Activated CD8-positive, alpha-beta memory T cell treated with anti-CD3 and anti-CD28 coated beads for 24 hours (primary cell): ENCODE measurements at regions not wholly inside any gene's neighbourhood (a gene's known extent, or its start where the extent isn't known, plus 50 kb on each side); places are given as distances from the start of the nearest gene placed in this dataset.
"Not testable (repeated sequence)": the region's sequence is repeated elsewhere in the genome, so short reads cannot be mapped to it uniquely, and the experiment has no call there.

Experiments used
- DNase-seq: peaks from one replicate; pipeline ENCODE4 v3.0.0-alpha.2; 2020

- DNase-seq, result no peak
Observed at GRCh38 chr17:83019376-83019775, 60.0 kb upstream of the METRNL start.

- peak; percentile 55 for DNase-seq
Observed at GRCh38 chr17:83024218-83024971, 55.0 kb upstream of the METRNL start.

- DNase-seq, result peak; percentile 57
Observed at GRCh38 chr17:83025636-83026280, 53.7 kb upstream of the METRNL start.

- DNase-seq, result peak; percentile 64
Observed at GRCh38 chr17:83026311-83026811, 53.0 kb upstream of the METRNL start.

GRCh38 chr17:83026921-83027320, 52.5 kb upstream of the METRNL start:
- DNase-seq, result not testable (repeated sequence)

GRCh38 chr17:83028851-83029250, 50.6 kb upstream of the METRNL start:
- DNase-seq, result no peak

- no peak for DNase-seq
Observed at GRCh38 chr17:83029571-83029970, 49.8 kb upstream of the METRNL start.
